ENCODE measurements at regions not wholly inside any gene's neighbourhood (a gene's known extent, or its start where the extent isn't known, plus 50 kb on each side); places are given as distances from the start of the nearest gene placed in this dataset.

DNA sequence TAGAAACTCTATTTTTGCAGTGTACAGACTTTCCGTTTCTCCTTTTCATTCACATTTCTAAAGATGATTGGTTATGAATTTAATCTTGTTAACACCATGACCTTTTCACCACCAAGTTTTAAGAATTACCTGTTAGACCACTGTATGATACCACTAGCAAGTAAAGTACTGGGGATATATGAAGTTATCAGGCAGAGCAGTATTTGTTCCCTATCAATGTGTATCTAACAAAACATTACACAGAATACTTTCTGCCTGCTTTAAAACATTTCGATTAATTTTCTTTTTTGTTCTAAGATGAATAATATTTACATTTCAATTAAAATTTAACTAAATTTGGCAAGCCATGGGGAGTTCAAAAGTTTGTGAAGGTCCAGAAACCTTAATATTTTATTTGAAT is 49.9 kb upstream of the AHR start:
- DNase-seq (ENCODE audit: low read depth, low spot score): no peak
- Mint-ChIP-seq H3K27ac (ENCODE audit: unreplicated experiment) (no peak overlapping the region), H3K9me3 (no peaks in the 10 kb centered on the region), H3K36me3 (ENCODE audit: low read depth) (no peaks in the 10 kb centered on the region), H3K27me3 (ENCODE audit: low read depth) (no peaks in the 10 kb centered on the region), H3K4me1 (no peaks in the 10 kb centered on the region), H3K4me3 (no peak overlapping the region)
- no peak for TF ChIP-seq CTCF (conservative IDR thresholded peaks at IDR 0.05)
